OCI-LY3 (cell line): ENCODE measurements at regions not wholly inside any gene's neighbourhood (a gene's known extent, or its start where the extent isn't known, plus 50 kb on each side); places are given as distances from the start of the nearest gene placed in this dataset.
"Not testable (repeated sequence)": the region's sequence is repeated elsewhere in the genome, so short reads cannot be mapped to it uniquely, and the experiment has no call there.

Experiments used
- H2AFZ ChIP-seq: fragments of 200-600, 300-600 bp; shearing (Covaris generic); 2 replicates; pipeline ENCODE4 v1.6.0; 2014; ENCODE audit warnings: antibody characterized with exemption, low read depth, low read length
- H3K27ac ChIP-seq: fragments of 200-600, 300-600 bp; sonication (generic); 2 replicates; pipeline ENCODE4 v1.5.1; 2014; ENCODE audit warnings: mild to moderate bottlenecking, low read length, moderate library complexity, mixed read lengths
- H3K27me3 ChIP-seq: fragments of 200-600, 300-600 bp; sonication (generic); 2 replicates; pipeline ENCODE4 v1.6.1; 2014; ENCODE audit warnings: low read depth, low read length, mixed read lengths
- H3K36me3 ChIP-seq: fragments of 200-600, 300-600 bp; sonication (generic); replicated peaks from 2 replicates; pipeline ENCODE3; 2014; ENCODE audit warnings: low read depth, low read length, mixed read lengths
- H3K4me1 ChIP-seq: fragments of 300-600, 200-600 bp; sonication (generic); 2 replicates; pipeline ENCODE4 v1.6.1; 2014; ENCODE audit warnings: low read length, mixed read lengths
- H3K4me2 ChIP-seq: fragments of 200-600, 300-600 bp; sonication (generic); 2 replicates; pipeline ENCODE4 v1.6.1; 2014; ENCODE audit warnings: low read length, mixed read lengths
- H3K4me3 ChIP-seq: fragments of 300-600, 200-600 bp; sonication (generic); 2 replicates; pipeline ENCODE4 v1.5.1; 2014; ENCODE audit warnings: antibody characterized with exemption, mild to moderate bottlenecking, low read length, moderate library complexity
- H3K79me2 ChIP-seq: fragments of 300-600, 200-600 bp; shearing (Covaris generic); 2 replicates; pipeline ENCODE4 v1.6.1; 2014; ENCODE audit warnings: mild to moderate bottlenecking, low read length, mixed read lengths
- H3K9ac ChIP-seq: fragments of 300-600, 200-600 bp; shearing (Covaris generic); 2 replicates; pipeline ENCODE4 v1.6.0; 2014; ENCODE audit warnings: mild to moderate bottlenecking, low read length, moderate library complexity
- H3K9me3 ChIP-seq: fragments of 200-600, 300-600 bp; shearing (Covaris generic); 2 replicates; pipeline ENCODE4 v1.6.1; 2014; ENCODE audit warnings: low read length, mixed read lengths; ENCODE audit not compliant: insufficient read depth
- H4K20me1 ChIP-seq: fragments of 200-600, 300-600 bp; sonication (generic); 2 replicates; pipeline ENCODE4 v1.6.1; 2016; ENCODE audit warnings: low read length, mixed read lengths; ENCODE audit not compliant: insufficient read depth
- EZH2phosphoT487 ChIP-seq: fragments of 200-600 bp; shearing (Covaris generic); IDR thresholded peaks from 2 replicates; pipeline ENCODE4 v1.6.1; 2018; ENCODE audit warnings: antibody characterized with exemption, mixed run types, low read depth
- TF ChIP-seq, protein P1 (sequence below): fragments of 200-600, 300-600 bp; sonication (generic); IDR thresholded peaks from 2 replicates; pipeline ENCODE4 v1.5.1; 2014; ENCODE audit warnings: antibody characterized with exemption, low read length, low read depth

DNA sequence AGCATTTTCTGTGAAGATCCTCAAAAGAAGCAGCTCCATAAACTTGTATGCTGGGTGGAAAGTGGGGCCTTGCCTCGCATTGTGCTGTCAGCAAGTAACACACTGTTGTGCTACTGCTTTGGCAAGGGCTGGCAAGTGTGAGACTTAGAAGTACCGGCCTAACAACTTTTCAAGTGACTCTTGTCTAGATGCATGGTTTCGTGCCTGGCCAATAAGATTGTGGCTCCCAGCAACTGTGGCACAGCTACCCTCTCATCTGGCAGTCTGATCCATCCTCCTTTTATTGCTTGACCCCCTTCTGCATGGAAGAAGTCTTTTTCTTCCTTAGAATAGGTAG, 79.4 kb upstream of the VEPH1 start:
- H3K27me3 ChIP-seq: no peaks in the 10 kb centered on the region
- H3K4me2 ChIP-seq: no peak overlapping the region

DNA sequence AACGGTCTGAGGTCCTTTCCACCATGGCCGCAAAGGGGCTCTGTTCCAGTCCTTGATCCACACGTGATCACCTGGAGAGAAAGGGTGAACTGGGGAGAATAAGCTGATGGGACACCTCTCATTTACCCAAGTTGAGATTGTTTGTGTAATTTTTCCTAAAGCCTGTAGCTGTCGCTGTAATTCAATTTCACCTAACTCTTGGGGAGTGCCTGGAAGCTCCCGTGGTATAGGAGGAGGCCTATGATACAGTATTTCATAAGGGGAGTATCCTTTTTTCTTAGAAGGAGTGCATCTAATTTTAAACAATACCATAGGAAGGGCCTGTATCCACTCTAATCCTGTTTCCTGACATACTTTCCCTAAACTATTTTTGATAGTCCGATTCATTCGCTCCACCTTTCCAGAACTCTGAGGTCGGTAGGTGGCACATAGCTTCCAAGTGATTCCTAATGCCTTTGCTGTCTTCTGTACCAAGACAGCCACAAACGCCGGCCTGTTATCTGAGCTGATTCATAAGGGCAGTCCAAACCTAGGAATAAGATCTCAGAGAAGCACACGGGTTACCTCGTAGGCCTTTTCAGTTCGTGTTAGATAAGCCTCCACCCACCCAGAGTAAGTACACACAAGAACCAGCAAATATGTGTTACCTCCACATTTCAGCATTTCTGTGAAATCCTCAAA, 78.9 kb upstream of the VEPH1 start:
- not testable (repeated sequence) for H3K4me1 ChIP-seq, H3K4me3 ChIP-seq, H3K27me3 ChIP-seq, H3K9me3 ChIP-seq, H4K20me1 ChIP-seq, H3K36me3 ChIP-seq, H3K27ac ChIP-seq, H3K79me2 ChIP-seq, H3K9ac ChIP-seq, H3K4me2 ChIP-seq, H2AFZ ChIP-seq

More for the DNA sequence above, 79.4 kb upstream of the VEPH1 start:
- no peaks in the 10 kb centered on the region for H3K9me3 ChIP-seq
- H2AFZ ChIP-seq: no peak overlapping the region
- no peaks in the 10 kb centered on the region for H3K79me2 ChIP-seq
- H3K27ac ChIP-seq: no peak overlapping the region
- no peaks in the 10 kb centered on the region for H3K36me3 ChIP-seq
- no peaks in the 10 kb centered on the region for H3K4me1 ChIP-seq
- no peak overlapping the region for H3K9ac ChIP-seq
- TF ChIP-seq, protein P1, sequence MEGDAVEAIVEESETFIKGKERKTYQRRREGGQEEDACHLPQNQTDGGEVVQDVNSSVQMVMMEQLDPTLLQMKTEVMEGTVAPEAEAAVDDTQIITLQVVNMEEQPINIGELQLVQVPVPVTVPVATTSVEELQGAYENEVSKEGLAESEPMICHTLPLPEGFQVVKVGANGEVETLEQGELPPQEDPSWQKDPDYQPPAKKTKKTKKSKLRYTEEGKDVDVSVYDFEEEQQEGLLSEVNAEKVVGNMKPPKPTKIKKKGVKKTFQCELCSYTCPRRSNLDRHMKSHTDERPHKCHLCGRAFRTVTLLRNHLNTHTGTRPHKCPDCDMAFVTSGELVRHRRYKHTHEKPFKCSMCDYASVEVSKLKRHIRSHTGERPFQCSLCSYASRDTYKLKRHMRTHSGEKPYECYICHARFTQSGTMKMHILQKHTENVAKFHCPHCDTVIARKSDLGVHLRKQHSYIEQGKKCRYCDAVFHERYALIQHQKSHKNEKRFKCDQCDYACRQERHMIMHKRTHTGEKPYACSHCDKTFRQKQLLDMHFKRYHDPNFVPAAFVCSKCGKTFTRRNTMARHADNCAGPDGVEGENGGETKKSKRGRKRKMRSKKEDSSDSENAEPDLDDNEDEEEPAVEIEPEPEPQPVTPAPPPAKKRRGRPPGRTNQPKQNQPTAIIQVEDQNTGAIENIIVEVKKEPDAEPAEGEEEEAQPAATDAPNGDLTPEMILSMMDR: no peak
- no peak for TF ChIP-seq EZH2phosphoT487
- no peak overlapping the region for H3K4me3 ChIP-seq
- H4K20me1 ChIP-seq: no peaks in the 10 kb centered on the region

DNA sequence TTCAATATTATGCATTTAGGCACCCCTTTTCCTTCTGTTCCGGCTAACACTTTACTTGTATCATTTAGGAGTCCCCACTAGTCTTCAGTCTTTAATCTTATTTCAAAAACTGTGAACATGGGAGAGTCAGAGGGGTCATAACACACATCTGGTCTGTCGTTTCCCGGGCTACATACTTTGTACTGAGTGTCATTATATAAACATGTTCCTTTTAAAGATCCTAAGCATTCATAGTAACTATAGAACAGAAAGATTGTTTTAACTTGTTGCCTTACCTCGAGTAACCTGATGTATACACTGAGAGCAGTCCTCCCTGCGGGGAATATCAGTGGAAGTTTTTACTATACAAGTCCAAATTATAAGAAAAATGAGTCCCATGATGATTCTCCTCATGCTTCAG, 78.2 kb upstream of the VEPH1 start:
- no peaks in the 10 kb centered on the region for H3K79me2 ChIP-seq
- no peak overlapping the region for H3K4me3 ChIP-seq
- no peak overlapping the region for H3K27ac ChIP-seq
- no peaks in the 10 kb centered on the region for H3K9me3 ChIP-seq
- no peaks in the 10 kb centered on the region for H3K36me3 ChIP-seq
- no peaks in the 10 kb centered on the region for H3K27me3 ChIP-seq
- TF ChIP-seq, protein P1: no peak
- TF ChIP-seq EZH2phosphoT487: no peak
- H3K4me1 ChIP-seq: no peaks in the 10 kb centered on the region
- no peak overlapping the region for H2AFZ ChIP-seq
- H3K9ac ChIP-seq: no peak overlapping the region
- no peaks in the 10 kb centered on the region for H4K20me1 ChIP-seq
- no peak overlapping the region for H3K4me2 ChIP-seq

DNA sequence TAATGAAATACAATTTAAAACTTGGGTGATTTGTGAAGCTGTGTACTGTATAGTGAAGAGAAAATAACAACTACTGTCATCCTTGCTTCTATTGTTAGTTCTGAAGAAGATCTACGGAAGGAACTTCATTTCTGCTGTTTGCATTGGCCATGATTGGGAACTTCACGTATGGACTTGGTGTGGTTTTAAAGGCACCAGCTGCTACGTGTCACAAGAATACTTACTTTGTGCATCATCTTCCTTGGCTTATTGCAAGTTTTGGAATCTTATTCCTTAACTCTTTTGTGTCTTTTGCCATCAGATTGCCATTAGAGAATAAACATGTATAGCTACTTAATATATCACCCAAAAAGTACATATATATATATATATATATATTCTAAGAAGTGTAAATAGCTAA, 75.0 kb upstream of the VEPH1 start:
- Histone ChIP-seq H4K20me1 (no peaks in the 10 kb centered on the region), H3K9me3 (no peaks in the 10 kb centered on the region), H3K79me2 (no peaks in the 10 kb centered on the region), H3K4me2 (no peak overlapping the region), H3K4me1 (no peaks in the 10 kb centered on the region), H3K27me3 (no peaks in the 10 kb centered on the region; the same call in 1 of the 2 replicates), H3K36me3 (no peaks in the 10 kb centered on the region), H3K4me3 (no peak overlapping the region), H3K27ac (no peak overlapping the region), H3K9ac (no peak overlapping the region), H2AFZ (no peak overlapping the region)
- TF ChIP-seq, protein P1: no peak
- no peak for TF ChIP-seq EZH2phosphoT487

DNA sequence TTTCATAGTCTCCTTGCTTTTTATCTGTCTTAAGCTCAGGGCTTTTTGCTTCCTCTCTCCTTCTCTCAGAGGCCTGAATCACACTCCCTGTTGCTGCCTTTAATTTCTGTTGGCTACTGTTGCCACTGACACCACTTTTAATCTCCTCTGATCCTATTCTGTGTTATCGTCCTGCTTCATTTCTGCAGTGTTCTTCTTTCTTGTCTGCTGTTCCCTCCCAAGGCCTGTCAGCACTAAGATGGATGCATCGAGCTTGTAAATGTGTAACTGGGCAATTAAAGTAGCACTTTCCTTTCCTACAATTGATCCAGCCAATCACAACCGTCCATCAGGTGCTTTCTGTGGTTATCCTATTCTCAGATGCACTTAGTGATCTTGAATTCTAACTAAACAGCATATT, 71.3 kb upstream of the VEPH1 start:
- TF ChIP-seq EZH2phosphoT487: no peak
- TF ChIP-seq, protein P1: no peak
- Histone ChIP-seq H3K4me1 (no peaks in the 10 kb centered on the region), H3K79me2 (no peaks in the 10 kb centered on the region)

More for the DNA sequence above, 71.3 kb upstream of the VEPH1 start:
- no peaks in the 10 kb centered on the region for H4K20me1 ChIP-seq
- H3K9me3 ChIP-seq: no peaks in the 10 kb centered on the region
- H3K4me3 ChIP-seq: no peak overlapping the region
- H3K9ac ChIP-seq: no peak overlapping the region
- H3K36me3 ChIP-seq: no peaks in the 10 kb centered on the region
- H3K27ac ChIP-seq: no peak overlapping the region
- H3K4me2 ChIP-seq: no peak overlapping the region
- no peak overlapping the region for H2AFZ ChIP-seq
- H3K27me3 ChIP-seq: no peaks in the 10 kb centered on the region; the same call in 1 of the 2 replicates
